HG03354 (cell line): ENCODE measurements at regions not wholly inside any gene's neighbourhood (a gene's known extent, or its start where the extent isn't known, plus 50 kb on each side); places are given as distances from the start of the nearest gene placed in this dataset.
"Not testable (repeated sequence)": the region's sequence is repeated elsewhere in the genome, so short reads cannot be mapped to it uniquely, and the experiment has no call there.

ENCODE experiments used
- ATAC-seq: cut with Tn5 transposase; IDR thresholded peaks from one replicate; pipeline ENCODE4 v1.9.1; 2021; ENCODE audit warnings: mild to moderate bottlenecking; ENCODE audit not compliant: unreplicated experiment, poor library complexity, severe bottlenecking

- not testable (repeated sequence) for ATAC-seq
Observed at GRCh38 chr5:85638495-85639125, 979.1 kb upstream of the COX7C start.

GRCh38 chr5:85646036-85646435, 971.7 kb upstream of the COX7C start:
- no peak for ATAC-seq

GRCh38 chr5:85646641-85647040, 971.1 kb upstream of the COX7C start:
- ATAC-seq = no peak

- ATAC-seq = no peak
Observed at GRCh38 chr5:85647349-85648127, 970.2 kb upstream of the COX7C start.

GRCh38 chr5:85648495-85648894, 969.2 kb upstream of the COX7C start:
- ATAC-seq = no peak

- no peak for ATAC-seq
Observed at GRCh38 chr5:85651731-85652130, 966.0 kb upstream of the COX7C start.

- not testable (repeated sequence) for ATAC-seq
Observed at GRCh38 chr5:85654144-85654543, 963.6 kb upstream of the COX7C start.

GRCh38 chr5:85656050-85656449, 961.7 kb upstream of the COX7C start:
- no peak for ATAC-seq

GRCh38 chr5:85657328-85657727, 960.4 kb upstream of the COX7C start:
- not testable (repeated sequence) for ATAC-seq

- not testable (repeated sequence) for ATAC-seq
Observed at GRCh38 chr5:85662969-85663707, 954.6 kb upstream of the COX7C start.

- ATAC-seq = no peak
Observed at GRCh38 chr5:85663708-85664031, 954.1 kb upstream of the COX7C start.

GRCh38 chr5:85670417-85670816, 947.3 kb upstream of the COX7C start:
- no peak for ATAC-seq

- no peak for ATAC-seq
Observed at GRCh38 chr5:85671223-85671970, 946.3 kb upstream of the COX7C start.

- ATAC-seq = no peak
Observed at GRCh38 chr5:85681871-85682270, 935.9 kb upstream of the COX7C start.

GRCh38 chr5:85684351-85684750, 933.4 kb upstream of the COX7C start:
- ATAC-seq = no peak

- ATAC-seq = no peak
Observed at GRCh38 chr5:85703296-85703695, 914.4 kb upstream of the COX7C start.

GRCh38 chr5:85709728-85710127, 908.0 kb upstream of the COX7C start:
- no peak for ATAC-seq

- no peak for ATAC-seq
Observed at GRCh38 chr5:85716344-85717202, 901.2 kb upstream of the COX7C start.

- ATAC-seq = no peak
Observed at GRCh38 chr5:85717203-85717563, 900.6 kb upstream of the COX7C start.
